HCT116 (cell line): ENCODE measurements at regions not wholly inside any gene's neighbourhood (a gene's known extent, or its start where the extent isn't known, plus 50 kb on each side); places are given as distances from the start of the nearest gene placed in this dataset.

Source experiments
- ATF3 ChIP-seq: IDR thresholded peaks from 2 replicates; pipeline ENCODE4 v1.6.1; 2012
- CEBPB ChIP-seq: IDR thresholded peaks from 2 replicates; pipeline ENCODE4 v1.6.1; 2012; ENCODE audit warnings: low read depth
- CTCF ChIP-seq, 3 experiments: fragments of 200-600 bp in 1 of 3; sonication (generic) in 1 of 3; IDR thresholded peaks in 2 of 3; conservative IDR thresholded peaks in 1 of 3; 2 replicates each; pipeline ENCODE4 v1.5.1; 2012 to 2017; ENCODE audit warnings: low read depth in 2 of 3, low read length in 2 of 3, antibody characterized with exemption in 1 of 3, borderline replicate concordance in 1 of 3, control low read depth in 1 of 3, mild to moderate bottlenecking in 1 of 3, mixed read lengths in 1 of 3, mixed run types in 1 of 3, moderate library complexity in 1 of 3; ENCODE audit not compliant: insufficient read depth in 1 of 3
- ELF1 ChIP-seq: IDR thresholded peaks from 2 replicates; pipeline ENCODE4 v1.6.1; 2012; ENCODE audit warnings: low read depth, borderline replicate concordance
- FOSL1 ChIP-seq: IDR thresholded peaks from 2 replicates; pipeline ENCODE4 v1.6.1; 2012; ENCODE audit warnings: low read depth
- JUND ChIP-seq: IDR thresholded peaks from 2 replicates; pipeline ENCODE4 v1.6.1; 2012
- POLR2A ChIP-seq: IDR thresholded peaks from 2 replicates; pipeline ENCODE4 v1.7.0; 2011; ENCODE audit warnings: borderline replicate concordance; ENCODE audit not compliant: insufficient read depth, insufficient read length; ENCODE audit errors: extremely low read depth
- POLR2AphosphoS5 ChIP-seq: IDR thresholded peaks from 2 replicates; pipeline ENCODE4 v1.6.1; 2011; ENCODE audit warnings: mild to moderate bottlenecking, low read depth, low read length, moderate library complexity
- RAD21 ChIP-seq: IDR thresholded peaks from 2 replicates; pipeline ENCODE4 v1.6.1; 2012; ENCODE audit warnings: low read depth, mild to moderate bottlenecking
- REST ChIP-seq: IDR thresholded peaks from 2 replicates; pipeline ENCODE4 v1.6.1; 2012; ENCODE audit warnings: low read depth
- SRF ChIP-seq: IDR thresholded peaks from 2 replicates; pipeline ENCODE4 v1.6.1; 2012; ENCODE audit warnings: low read depth
- YY1 ChIP-seq: IDR thresholded peaks from 2 replicates; pipeline ENCODE4 v1.6.1; 2011; ENCODE audit warnings: low read length, low read depth, moderate library complexity, mild to moderate bottlenecking; ENCODE audit not compliant: insufficient replicate concordance; ENCODE audit errors: extremely low read depth
- ZNF274 ChIP-seq: fragments of 200-500 bp; sonication (Bioruptor generic); IDR thresholded peaks from 2 replicates; pipeline ENCODE4 v1.6.1; 2014; ENCODE audit warnings: mild to moderate bottlenecking, low read depth, low read length, inconsistent platforms
- TF ChIP-seq, protein P1 (sequence below): IDR thresholded peaks from 2 replicates; pipeline ENCODE4 v1.6.1; 2012

GRCh38 chr3:118204052-118204656, 830.5 kb downstream of the IGSF11 start:
- TF ChIP-seq ZNF274 = no peak
- no peak for TF ChIP-seq CTCF (IDR thresholded peaks at IDR 0.05 in 2 of 3, conservative IDR thresholded peaks at IDR 0.05 in 1 of 3; ENCODE audit: borderline replicate concordance in 1 of 3, insufficient read depth in 1 of 3, low read depth in 2 of 3, low read length in 2 of 3)
- TF ChIP-seq POLR2AphosphoS5 = no peak
- no peak for TF ChIP-seq SRF
- TF ChIP-seq RAD21 = no peak
- TF ChIP-seq POLR2A = no peak
- TF ChIP-seq REST = no peak
- no peak for TF ChIP-seq JUND
- TF ChIP-seq YY1 = no peak
- no peak for TF ChIP-seq CEBPB
- TF ChIP-seq, protein P1, sequence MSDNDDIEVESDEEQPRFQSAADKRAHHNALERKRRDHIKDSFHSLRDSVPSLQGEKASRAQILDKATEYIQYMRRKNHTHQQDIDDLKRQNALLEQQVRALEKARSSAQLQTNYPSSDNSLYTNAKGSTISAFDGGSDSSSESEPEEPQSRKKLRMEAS = no peak
- TF ChIP-seq ATF3 = no peak
- TF ChIP-seq FOSL1 = no peak
- TF ChIP-seq ELF1 = no peak
